HepG2 (cell line): ENCODE measurements at regions not wholly inside any gene's neighbourhood (a gene's known extent, or its start where the extent isn't known, plus 50 kb on each side); places are given as distances from the start of the nearest gene placed in this dataset.

Source experiments
- ATAC-seq: fragments of 200-7000 bp; cut with Tn5 transposase; 3 replicates; pipeline ENCODE4 v1.9.1; 2020; ENCODE audit warnings: mild to moderate bottlenecking, moderate library complexity
- BruUV-seq: library from RNA; stranded (reverse); fragments of 400-500 nt; replicated peaks from 2 replicates; lab custom pipeline; 2021; lab: Mats Ljungman, UMichigan
- CTCF ChIA-PET: fragments of 300-600 bp; formaldehyde crosslinking; extraction: SDS; loops from one replicate; lab custom pipeline; 2021; ENCODE audit warnings: low total read pairs, inconsistent platforms, low intra/inter-chr PET ratio; lab: Yijun Ruan, JAX
- POLR2A ChIA-PET: fragments of 350-600 bp; sonication (Branson Sonifier 250); formaldehyde crosslinking; loops from one replicate; lab custom pipeline; 2020; ENCODE audit warnings: antibody characterized with exemption, inconsistent platforms; lab: Yijun Ruan, JAX
- DNase-seq: peaks from one replicate; pipeline ENCODE4 v3.0.0-alpha.2; 2015; ENCODE audit warnings: low spot score
- FAIRE-seq: peaks from 3 replicates; lab custom pipeline; 2011; peaks lifted over from hg19 to GRCh38; lab: Jason Lieb, UNC
- H2AFZ ChIP-seq: one replicate; pipeline ENCODE4 v1.6.1; 2011; ENCODE audit warnings: low read length, inconsistent platforms
- H3K27ac ChIP-seq: fragments of 300-600 bp; 3 replicates; pipeline ENCODE4 v1.8.0; 2011; ENCODE audit warnings: mixed run types, mild to moderate bottlenecking, mixed read lengths, low read length, inconsistent platforms; ENCODE audit not compliant: insufficient read depth; ENCODE audit errors: extremely low read length
- H3K27me3 ChIP-seq, 2 experiments: fragments of 200-600 bp in 1 of 2; 2 replicates in 1 of 2; 3 replicates in 1 of 2; pipeline versions ENCODE4 v1.6.0 to v1.8.0; 2011; ENCODE audit warnings: low read length in 2 of 2, mild to moderate bottlenecking in 2 of 2, moderate library complexity in 2 of 2, inconsistent platforms in 1 of 2; ENCODE audit not compliant: insufficient read depth in 2 of 2, control insufficient read depth in 1 of 2
- H3K36me3 ChIP-seq, 2 experiments: fragments of 200-600 bp in 1 of 2; replicated peaks in 1 of 2; 2 replicates in 1 of 2; 3 replicates in 1 of 2; pipeline versions ENCODE4 v1.5.1 to v1.8.0; 2011; ENCODE audit warnings: low read length in 2 of 2, inconsistent platforms in 1 of 2; ENCODE audit not compliant: insufficient read depth in 2 of 2, control insufficient read depth in 1 of 2
- H3K4me1 ChIP-seq: 2 replicates; pipeline ENCODE4 v1.5.1; 2012; ENCODE audit warnings: low read length, inconsistent platforms; ENCODE audit not compliant: insufficient read depth
- H3K4me2 ChIP-seq: 2 replicates; pipeline ENCODE4 v1.6.0; 2011; ENCODE audit warnings: low read depth, low read length, inconsistent platforms
- H3K4me3 ChIP-seq, 3 experiments: fragments of 200-600 bp in 1 of 3; sonication (generic), shearing (Covaris generic) in 1 of 3; replicated peaks in 1 of 3; 2 replicates each; pipeline ENCODE4 v1.5.1; 2011 to 2016; ENCODE audit warnings: low read length in 3 of 3, inconsistent platforms in 2 of 3, low read depth in 2 of 3, mild to moderate bottlenecking in 2 of 3, control low read depth in 1 of 3, mixed read lengths in 1 of 3; ENCODE audit not compliant: insufficient read depth in 1 of 3
- H3K79me2 ChIP-seq: one replicate; pipeline ENCODE4 v1.6.1; 2011; ENCODE audit warnings: low read length, inconsistent platforms; ENCODE audit not compliant: insufficient read depth
- H3K9ac ChIP-seq: 2 replicates; pipeline ENCODE4 v1.6.0; 2011; ENCODE audit warnings: mild to moderate bottlenecking, low read depth, low read length, inconsistent platforms; ENCODE audit not compliant: insufficient read depth
- H3K9me3 ChIP-seq: 2 replicates; pipeline ENCODE4 v1.5.1; 2012; ENCODE audit warnings: mild to moderate bottlenecking, low read length
- H4K20me1 ChIP-seq: 2 replicates; pipeline ENCODE4 v1.6.0; 2011; ENCODE audit warnings: inconsistent platforms, mild to moderate bottlenecking, low read length, moderate library complexity; ENCODE audit not compliant: insufficient read depth
- ATM ChIP-seq: fragments of 450-650 bp; IDR thresholded peaks from 2 replicates; pipeline ENCODE4 v1.7.1; 2017; ENCODE audit warnings: mild to moderate bottlenecking, borderline replicate concordance
- DDIT3 ChIP-seq: sonication (generic); formaldehyde crosslinking; IDR thresholded peaks from 2 replicates; pipeline ENCODE4 v1.4.0; 2020; ENCODE audit warnings: mild to moderate bottlenecking, missing genetic modification reagents
- MAFK ChIP-seq, 2 experiments: IDR thresholded peaks in 1 of 2; conservative IDR thresholded peaks in 1 of 2; 2 replicates each; pipeline ENCODE4 v1.6.1; 2011; ENCODE audit warnings: improper control_type of control experiment in 2 of 2, low read length in 2 of 2
- MYPOP ChIP-seq: sonication (generic); formaldehyde crosslinking; IDR thresholded peaks from 2 replicates; pipeline ENCODE4 v1.8.1; 2023; ENCODE audit warnings: mild to moderate bottlenecking, moderate library complexity, missing genetic modification reagents
- PHF21A ChIP-seq: sonication (generic); formaldehyde crosslinking; IDR thresholded peaks from 2 replicates; pipeline ENCODE4 v1.5.0; 2020; ENCODE audit warnings: mild to moderate bottlenecking, missing genetic modification reagents
- SAP130 ChIP-seq: IDR thresholded peaks from 2 replicates; pipeline ENCODE4 v1.6.1; 2016; ENCODE audit warnings: low read depth
- TBL1XR1 ChIP-seq: fragments of 150-350 bp; IDR thresholded peaks from 2 replicates; pipeline ENCODE4 v1.6.1; 2014; ENCODE audit warnings: borderline replicate concordance, low read length; ENCODE audit not compliant: partially characterized antibody
- TBX3 ChIP-seq: fragments of 450-650 bp; IDR thresholded peaks from 2 replicates; pipeline ENCODE4 v1.6.1; 2017; ENCODE audit warnings: antibody characterized with exemption, mild to moderate bottlenecking, inconsistent platforms, borderline replicate concordance
- ZNF75D ChIP-seq: sonication (generic); formaldehyde crosslinking; IDR thresholded peaks from 2 replicates; pipeline ENCODE4 v1.8.1; 2023; ENCODE audit warnings: missing genetic modification reagents, mild to moderate bottlenecking, borderline replicate concordance
- ZNF790 ChIP-seq: sonication (generic); formaldehyde crosslinking; IDR thresholded peaks from 2 replicates; pipeline ENCODE4 v1.8.0; 2022; ENCODE audit warnings: missing genetic modification reagents, mild to moderate bottlenecking, borderline replicate concordance
- WGBS: methylation state at CpG from one replicate; pipeline ENCODE4 v1.1.6; 2017; ENCODE audit warnings: low lambda C conversion rate; 5-methylcytosine and 5-hydroxymethylcytosine counted together
- in situ Hi-C: cut with HindIII; loops from 2 replicates; pipeline ENCODE4 v1.10.0; 2017; ENCODE audit warnings: low pct_unique_long_range_greater_than_20kb; ENCODE audit not compliant: extremely low pct_ligation_motif_present
- intact Hi-C: fragments of 100-400 bp; cut with micrococcal nuclease; formaldehyde crosslinking; loops from one replicate; pipeline ENCODE4 v1.10.0; 2022; ENCODE audit not compliant: unreplicated experiment

- ChIA-PET CTCF (no interaction called here), POLR2A (no interaction called here)
- no peak overlapping the region for H3K4me3 ChIP-seq
- TF ChIP-seq ZNF75D (CRISPR knock-in tag) (no peak), TBX3 (no peak)
- intact Hi-C loops: no loop called here
- H4K20me1 ChIP-seq: no peaks in the 10 kb centered on the region
- ATAC-seq (no peak), DNase-seq (no peak), FAIRE-seq (no peak)
- H3K4me2 ChIP-seq: no peak overlapping the region
- no peak overlapping the region for H3K27ac ChIP-seq
- H3K4me1 ChIP-seq: no peaks in the 10 kb centered on the region
- BruUV-seq: no TSS peak
- in situ Hi-C loops: no loop called here
- H3K9ac ChIP-seq: no peak overlapping the region
- no peak overlapping the region for H2AFZ ChIP-seq
- H3K79me2 ChIP-seq: no peaks in the 10 kb centered on the region
- no peaks in the 10 kb centered on the region for H3K27me3 ChIP-seq
- WGBS: 12% methylated on average over 2 of the region's 2 CpGs
- peaks cover 6% of the 10 kb centered on the region; the same call in 1 of the 2 replicates for H3K9me3 ChIP-seq
- no peaks in the 10 kb centered on the region for H3K36me3 ChIP-seq
Observed at GRCh38 chr1:58365328-58365727, 181.2 kb downstream of the OMA1 start.

- H4K20me1 ChIP-seq: no peaks in the 10 kb centered on the region
- TF ChIP-seq ZNF790 (CRISPR knock-in tag) (no peak), MAFK (conservative IDR thresholded peaks at IDR 0.05 in 1 of 2, IDR thresholded peaks at IDR 0.05 in 1 of 2; ENCODE audit: low read length in 2 of 2) (no peak), ATM (no peak), MYPOP (CRISPR knock-in tag) (no peak), PHF21A (CRISPR knock-in tag) (no peak), SAP130 (no peak), TBL1XR1 (no peak), DDIT3 (CRISPR knock-in tag) (no peak)
- FAIRE-seq (no peak), ATAC-seq (no peak), DNase-seq (no peak)
- ChIA-PET CTCF (no interaction called here), POLR2A (no interaction called here)
- H3K4me1 ChIP-seq: no peaks in the 10 kb centered on the region
- H3K9me3 ChIP-seq: peaks cover 2% of the 10 kb centered on the region; the same call in 1 of the 2 replicates
- no peak overlapping the region for H3K9ac ChIP-seq
- H3K27ac ChIP-seq: no peak overlapping the region
- H3K27me3 ChIP-seq: no peaks in the 10 kb centered on the region
- 57% methylated on average over 3 of the region's 3 CpGs for WGBS
- no TSS peak for BruUV-seq
- no peak overlapping the region for H2AFZ ChIP-seq
- in situ Hi-C loops (no loop called here), intact Hi-C loops (no loop called here)
- H3K36me3 ChIP-seq: no peaks in the 10 kb centered on the region
- no peaks in the 10 kb centered on the region for H3K79me2 ChIP-seq
- no peak overlapping the region for H3K4me3 ChIP-seq
- H3K4me2 ChIP-seq: no peak overlapping the region
Observed at GRCh38 chr1:58363585-58363984, 182.9 kb downstream of the OMA1 start.
